GM19463 (cell line): ENCODE measurements at regions not wholly inside any gene's neighbourhood (a gene's known extent, or its start where the extent isn't known, plus 50 kb on each side); places are given as distances from the start of the nearest gene placed in this dataset.
"Not testable (repeated sequence)": the region's sequence is repeated elsewhere in the genome, so short reads cannot be mapped to it uniquely, and the experiment has no call there.

Source experiments
- ATAC-seq: cut with Tn5 transposase; IDR thresholded peaks from one replicate; pipeline ENCODE4 v1.9.1; 2021; ENCODE audit warnings: mild to moderate bottlenecking, moderate library complexity; ENCODE audit not compliant: unreplicated experiment

DNA sequence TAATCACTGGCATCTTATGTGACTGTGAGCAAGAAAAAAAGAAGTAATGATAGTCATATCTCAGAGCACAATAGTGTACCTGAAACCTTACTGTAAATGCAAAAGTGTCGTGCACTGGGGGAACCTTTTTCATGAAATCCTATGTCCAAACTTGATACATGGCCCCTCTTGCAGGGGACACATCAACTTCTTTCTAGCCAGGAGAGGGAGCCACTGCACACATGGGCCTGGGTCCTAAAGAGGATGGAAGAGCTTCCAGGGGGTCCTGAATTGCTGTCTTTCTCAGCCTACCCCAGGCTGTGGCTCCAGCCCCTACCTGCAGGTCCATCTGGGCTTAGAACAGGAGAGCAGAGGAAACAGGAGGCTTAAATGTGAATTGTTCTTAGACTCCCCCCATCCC, 165.7 kb downstream of the SOD2 start:
- no peak for ATAC-seq

DNA sequence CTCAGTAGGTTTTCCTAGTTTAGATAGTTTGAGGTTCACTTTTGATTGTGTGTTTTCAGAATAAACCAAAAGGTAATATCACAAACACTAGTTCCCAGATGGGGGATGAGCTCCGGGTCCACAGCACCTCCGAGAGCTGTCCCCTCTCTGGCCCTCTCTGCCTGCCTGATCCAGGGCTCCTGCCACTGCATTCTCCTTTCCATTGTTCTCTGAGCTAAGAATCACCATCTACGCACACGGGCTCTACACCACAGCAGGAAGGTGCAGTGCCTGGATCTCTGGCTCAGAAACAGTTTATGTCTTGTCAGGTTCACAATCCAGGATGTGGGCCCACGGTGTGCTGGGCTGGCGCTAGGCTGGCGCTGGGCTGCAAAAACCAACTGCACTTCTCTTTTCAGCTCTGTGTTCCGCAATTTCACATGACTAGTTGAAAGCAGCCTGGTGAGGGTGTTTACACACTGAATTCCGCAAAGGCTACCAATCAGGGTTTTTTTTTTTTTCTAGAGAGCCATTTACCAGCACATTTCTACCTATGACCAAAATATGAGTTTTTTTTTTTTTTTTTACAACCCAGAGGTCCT, 167.5 kb downstream of the SOD2 start:
- ATAC-seq: no peak

DNA sequence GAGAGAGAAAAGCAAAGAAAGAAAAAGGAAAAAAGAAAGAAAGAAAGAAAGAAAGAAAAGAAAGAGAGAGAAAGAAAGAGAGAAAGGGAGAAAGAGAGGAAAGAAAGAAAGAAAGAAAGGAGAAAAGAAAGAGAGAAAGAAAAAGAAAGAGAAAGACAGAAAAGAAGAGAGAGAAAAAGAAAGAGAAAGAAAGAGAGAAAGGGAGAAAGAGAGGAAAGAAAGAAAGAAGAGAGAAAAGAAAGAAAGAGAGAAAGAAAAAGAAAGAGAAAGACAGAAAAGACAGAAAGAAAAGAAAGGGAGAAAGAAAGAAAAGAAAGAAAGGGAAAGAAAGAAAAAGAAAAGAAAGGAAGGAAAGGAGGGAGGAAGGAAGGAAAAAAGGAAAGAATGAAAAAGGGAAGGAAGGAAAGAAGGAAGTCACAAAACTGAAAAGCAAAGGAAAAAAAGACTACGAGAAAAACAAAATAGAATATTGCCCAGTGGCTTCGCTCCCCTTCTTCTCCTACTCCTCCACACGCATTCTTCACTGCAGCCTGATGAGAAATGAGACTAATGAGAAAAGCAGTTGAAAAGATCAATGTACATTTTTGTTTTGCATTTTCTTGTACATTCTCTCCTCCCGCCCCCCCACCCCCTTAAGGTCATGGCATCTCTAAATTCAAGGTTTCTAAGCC, 170.0 kb downstream of the SOD2 start:
- no peak for ATAC-seq

DNA sequence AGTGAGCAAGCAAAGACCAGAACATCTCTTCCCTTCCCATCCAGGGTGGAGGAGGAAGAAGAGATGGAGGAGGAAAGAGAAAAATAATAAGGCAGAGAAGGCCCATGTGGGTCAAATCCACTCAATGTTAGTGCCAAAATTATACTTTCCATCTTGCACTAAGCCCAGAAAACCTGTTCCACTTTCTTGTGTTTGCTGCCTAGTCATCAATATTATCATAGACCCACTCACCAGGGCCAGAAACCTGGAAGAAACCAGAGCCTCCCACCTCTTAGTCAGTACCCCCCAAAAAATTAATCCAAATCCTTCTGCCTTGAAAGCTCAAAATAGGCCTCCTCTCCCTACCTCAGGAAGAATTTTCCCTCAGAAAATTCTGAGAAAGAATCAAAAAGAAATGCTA, 171.1 kb downstream of the SOD2 start:
- no peak for ATAC-seq

DNA sequence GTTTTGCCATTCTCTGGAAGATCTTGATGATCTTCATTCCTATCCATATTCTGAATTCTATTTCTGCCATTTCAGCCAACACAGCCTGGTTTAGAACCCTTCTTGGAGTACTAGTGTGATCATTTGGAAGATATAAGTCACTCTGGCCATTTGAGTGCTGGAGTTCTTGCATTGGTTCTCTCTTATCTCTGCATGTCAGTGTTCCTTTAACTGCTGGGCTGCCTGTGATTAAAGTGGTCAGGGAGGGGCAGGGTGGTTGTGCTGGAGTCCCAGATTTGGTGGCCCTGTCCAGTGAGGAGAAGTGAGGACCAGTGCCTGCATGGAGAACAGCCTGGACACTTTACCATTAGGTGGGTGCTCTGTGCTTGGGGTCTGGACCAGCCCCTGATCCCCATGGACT, 173.0 kb downstream of the SOD2 start:
- ATAC-seq: no peak

DNA sequence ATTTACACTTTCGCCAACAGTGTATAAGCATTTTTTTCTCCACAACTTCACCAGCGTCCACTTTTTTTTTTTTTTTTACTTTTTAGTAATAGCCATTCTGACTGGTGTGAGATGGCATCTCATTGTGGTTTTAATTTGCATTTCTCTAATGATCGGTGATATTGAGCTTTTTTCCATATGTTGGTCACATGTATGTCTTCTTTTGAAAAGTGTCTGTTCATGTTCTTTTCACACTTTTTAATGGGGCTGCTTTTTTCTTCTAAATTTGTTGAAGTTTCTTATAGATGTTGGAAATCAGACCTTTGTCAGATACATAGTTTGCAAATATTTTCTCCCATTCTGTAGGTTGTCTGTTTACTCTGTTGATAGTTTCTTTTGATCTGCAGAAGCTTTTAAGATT, 177.2 kb downstream of the SOD2 start:
- not testable (repeated sequence) for ATAC-seq

DNA sequence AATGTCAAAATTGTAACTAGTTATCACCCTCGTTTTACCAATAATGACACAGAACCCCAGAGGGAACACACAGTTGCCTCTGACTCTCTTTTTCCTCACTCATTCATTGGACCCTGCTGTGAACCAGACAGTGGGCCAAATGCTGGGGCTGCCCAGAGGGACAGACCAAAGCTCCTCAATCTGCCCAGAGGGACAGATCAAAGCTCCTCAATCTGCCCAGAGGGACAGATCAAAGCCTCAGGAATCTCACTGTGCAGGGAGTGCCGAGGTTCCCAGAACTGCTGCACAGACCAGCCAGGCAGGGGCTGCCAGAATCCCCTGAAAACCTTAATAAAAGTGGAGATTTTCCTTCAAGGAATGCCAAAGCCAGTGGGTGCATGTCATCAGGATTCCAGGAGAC, 179.1 kb downstream of the SOD2 start:
- no peak for ATAC-seq

DNA sequence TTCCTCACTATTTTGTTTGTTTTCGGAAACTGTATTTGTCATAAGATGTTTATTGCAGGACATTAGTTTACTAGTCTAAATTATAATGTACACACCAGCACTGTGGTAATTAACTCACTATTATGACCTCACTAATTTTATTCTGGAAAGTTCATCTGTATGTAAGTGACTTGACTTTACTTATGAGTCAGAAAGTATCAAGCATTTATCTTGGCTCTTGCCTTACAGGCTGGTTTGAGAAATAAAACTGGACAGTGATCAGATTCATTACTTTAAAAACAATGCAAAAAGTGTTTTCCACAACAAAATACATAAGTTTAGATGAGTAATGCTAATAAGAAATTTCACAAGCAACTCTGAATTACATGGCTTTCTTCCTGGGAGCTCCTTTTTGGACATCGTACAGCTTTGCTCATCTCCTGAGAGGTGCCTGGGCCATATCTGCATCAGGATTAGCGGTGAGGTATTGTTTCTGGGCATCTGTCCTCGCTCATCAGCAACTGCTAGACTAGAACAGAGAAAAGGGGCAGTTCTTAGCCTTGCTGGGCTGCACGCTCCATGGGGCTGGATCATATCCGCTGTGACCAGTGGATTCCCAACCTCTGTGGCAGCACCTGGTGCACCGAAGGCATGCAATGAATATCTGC, 179.8 kb downstream of the SOD2 start:
- no peak for ATAC-seq

DNA sequence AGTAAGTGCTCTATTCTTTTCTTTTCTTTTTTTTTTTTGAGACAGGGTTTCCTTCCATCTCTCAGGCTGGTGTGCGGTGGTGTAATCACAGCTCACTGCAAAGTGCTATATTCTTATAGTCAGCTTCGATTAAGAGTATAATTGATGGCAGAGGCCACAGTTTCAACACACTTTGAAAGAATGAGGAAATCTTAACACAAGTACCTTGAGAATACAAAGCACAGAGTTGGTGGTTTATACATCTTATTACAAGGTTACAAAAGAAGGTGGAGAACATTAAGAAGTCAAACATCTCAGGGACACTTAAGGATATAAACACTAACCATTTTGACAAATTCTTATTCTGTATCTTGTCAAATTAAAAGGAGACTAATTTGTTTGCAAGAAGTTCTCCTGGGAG, 180.5 kb downstream of the SOD2 start:
- no peak for ATAC-seq

DNA sequence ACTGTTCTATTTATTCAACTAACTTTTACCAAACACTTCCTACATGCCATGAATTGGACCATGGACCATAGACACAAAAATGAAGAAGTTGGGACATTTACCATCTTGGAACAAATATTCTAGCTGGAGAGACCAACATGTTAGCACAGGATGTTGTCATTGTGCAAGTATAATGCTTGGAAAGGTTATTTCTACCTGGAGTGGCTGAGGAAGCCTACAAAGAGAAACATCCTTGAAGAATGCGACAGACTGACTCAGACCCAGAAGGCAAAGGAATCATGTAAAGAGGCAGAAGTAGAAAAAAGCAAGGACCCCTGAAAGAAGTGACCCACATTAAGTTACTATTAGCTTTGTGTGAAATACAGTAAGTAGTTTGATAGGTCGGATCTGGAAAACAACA, 180.9 kb downstream of the SOD2 start:
- ATAC-seq: no peak

DNA sequence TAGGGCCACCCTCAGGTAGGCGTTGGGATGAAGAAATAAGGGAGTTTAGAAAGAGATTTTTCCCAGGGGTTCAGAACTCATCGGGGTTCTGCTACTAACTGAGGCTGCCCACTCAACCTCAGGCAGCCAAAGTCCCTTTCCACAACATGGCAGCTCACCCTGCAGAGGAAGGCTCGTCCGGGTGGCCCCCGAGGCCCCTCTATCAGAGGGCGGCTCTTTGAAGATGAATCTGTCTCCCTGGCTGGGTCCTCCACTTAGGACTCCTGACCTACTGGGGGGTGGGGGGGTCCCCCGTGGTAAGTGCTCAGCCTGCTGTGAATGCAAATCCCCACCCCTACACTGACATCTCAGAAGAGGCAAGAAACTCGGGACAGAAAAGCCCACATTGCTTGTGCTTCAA, 182.9 kb downstream of the SOD2 start:
- no peak for ATAC-seq

DNA sequence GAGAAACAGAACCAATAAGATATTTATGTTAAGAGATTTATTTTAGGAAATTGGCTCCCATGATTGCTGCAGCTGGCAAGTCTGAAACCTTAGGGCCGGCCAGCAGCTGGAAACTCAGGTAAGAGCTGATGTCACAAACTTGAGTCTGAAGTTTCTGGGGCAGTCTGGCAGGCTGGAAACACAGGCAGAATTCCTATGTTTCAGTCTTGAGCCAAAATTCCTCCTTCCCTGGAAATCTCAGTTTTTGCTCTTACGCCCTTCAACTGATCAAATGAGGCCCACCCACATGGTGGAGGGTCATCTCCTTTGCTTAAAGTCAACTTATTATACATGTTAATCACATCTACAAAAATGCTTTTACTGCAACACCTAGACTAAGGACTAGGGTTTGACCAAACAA, 184.1 kb downstream of the SOD2 start:
- ATAC-seq: no peak

DNA sequence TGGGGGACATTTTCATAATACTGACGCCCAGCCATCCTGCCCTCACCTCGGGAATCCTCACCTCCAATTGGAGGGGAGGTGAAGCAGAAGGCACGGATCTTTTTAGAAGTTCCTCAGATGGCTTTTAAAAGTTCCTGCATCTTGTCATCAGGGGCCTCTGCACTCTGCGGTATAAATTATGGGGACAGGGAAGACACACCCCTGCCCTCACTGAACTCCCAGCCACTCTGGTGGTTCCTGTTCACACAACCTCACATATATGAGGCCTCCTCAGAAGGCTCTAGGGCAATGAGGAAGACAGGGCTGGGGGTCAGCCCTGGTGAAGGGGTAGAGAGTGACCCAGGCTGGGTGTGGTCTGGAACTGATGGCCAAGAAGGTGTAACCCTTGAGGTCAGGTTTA, 187.0 kb downstream of the SOD2 start:
- ATAC-seq: no peak

DNA sequence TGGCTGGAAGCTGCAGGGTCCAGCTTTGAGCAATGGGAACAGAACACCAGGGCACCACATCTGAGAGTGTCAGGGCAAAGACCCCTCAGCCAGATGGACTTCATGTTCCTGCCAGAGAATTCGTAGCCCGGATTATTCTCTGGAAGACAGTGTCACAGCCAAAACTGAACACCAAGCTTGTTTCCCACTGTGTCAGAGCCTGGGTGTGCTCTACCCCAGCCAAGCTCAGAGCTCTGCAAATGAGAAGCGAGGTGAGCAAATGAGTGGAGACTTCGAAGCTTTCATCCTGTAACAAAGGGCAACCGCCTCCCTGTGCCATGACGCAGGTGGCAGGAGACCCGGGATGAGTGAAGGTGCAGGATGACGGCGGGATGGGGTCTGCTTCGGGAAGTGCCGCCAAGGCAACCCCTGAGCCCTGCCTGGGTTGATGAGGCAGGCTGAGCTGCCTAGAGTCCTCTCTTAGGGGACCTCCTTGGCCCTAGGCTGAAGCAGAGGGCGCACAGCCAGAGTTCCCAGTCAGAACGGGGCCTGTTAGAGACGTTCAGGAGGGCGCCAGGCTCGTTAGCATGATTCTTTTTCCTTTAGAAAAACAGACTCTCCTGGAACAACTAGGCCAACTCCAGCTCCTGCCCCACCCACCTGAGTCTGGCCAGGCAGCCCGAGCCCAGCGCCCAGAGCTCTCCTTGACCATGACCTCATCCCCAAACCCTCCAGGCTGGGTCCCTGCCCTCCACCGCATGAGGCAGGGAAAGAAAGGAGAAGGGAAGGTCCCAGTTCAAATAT, 187.7 kb downstream of the SOD2 start:
- ATAC-seq: no peak

DNA sequence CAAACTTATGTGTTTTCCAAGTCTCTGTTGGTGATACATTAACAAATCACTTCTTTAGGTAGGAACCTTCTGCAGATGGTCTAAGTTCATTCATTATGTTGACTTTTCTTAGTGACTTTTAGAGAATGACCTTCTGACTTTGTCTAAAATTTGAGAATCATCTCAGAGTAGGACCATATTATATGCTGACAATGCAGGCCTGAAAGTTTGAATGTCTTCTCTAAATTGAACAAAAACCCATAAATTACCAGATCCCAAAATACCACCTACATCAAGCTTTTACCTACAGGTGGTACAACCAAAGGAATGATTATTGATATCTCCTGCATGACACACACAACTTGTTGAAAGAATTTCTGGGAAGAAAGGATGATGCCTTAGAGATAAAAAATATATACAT, 191.5 kb downstream of the SOD2 start:
- ATAC-seq: no peak

DNA sequence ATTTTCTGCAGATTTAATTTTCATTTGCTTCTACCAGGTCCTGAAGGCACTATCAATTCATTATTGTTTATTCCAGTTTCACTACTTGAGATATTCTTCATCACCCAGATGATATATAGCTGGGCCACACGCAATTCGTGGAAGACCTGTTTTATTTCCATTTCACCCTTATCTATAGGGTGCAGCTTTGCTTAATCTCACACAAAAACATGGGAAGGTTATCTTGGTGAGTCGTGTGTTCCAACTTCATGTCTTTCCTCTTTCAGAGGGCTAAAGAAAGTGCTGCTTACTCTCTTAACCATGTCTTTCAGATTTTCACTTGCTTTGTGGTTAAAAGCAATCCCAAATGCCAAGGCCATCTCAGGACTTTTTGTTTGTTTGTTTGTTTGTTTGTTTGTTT, 194.0 kb downstream of the SOD2 start:
- no peak for ATAC-seq

DNA sequence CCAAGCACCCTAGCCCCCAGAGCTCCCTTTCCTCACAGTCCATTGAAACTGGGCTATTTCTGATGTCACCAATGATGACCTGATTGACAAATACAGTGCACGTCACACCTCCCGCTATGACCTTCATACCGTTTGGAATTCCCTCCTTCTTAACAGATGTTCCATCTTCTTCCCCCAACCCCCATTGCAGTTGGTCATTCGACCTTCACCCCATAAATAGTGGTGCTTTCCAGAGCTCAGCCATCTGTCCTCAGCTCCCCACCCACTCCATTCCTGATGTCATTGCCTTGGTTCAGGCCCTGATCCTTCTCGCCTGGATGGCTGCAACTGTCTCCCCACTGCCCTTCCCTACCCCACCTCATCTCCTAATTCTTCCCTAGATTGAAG, 198.5 kb downstream of the SOD2 start:
- ATAC-seq: no peak

DNA sequence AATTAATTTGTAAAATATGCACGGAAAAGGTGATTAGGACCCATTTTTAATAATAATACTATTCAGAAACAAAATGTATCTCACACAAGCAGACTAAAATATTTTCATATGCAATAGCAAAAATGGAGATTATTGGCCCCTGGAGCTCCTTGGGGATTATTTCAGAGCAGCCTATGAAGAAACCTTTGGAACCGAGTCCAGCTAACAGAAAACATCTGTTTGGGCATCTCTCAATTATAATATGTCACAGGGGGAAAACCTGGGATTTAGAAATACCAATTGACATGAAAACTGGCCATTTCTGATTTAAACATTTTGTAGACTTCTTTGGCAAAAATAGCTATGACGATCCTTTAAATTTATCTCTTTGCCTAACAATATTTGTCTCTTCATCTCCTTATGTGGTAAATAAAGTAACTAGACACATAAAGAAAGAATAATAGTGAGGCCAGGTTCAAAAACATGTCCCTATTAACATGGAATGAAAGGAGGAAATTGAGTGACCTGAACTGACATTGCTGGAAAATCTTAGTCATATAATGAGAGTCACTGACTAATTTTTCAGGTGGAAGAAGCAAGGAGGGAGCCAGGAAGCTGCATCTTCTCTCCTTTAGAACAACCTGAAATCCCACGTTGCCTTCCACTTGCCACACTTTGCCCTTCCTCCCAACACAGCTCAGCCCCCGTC, 199.0 kb downstream of the SOD2 start:
- no peak for ATAC-seq

DNA sequence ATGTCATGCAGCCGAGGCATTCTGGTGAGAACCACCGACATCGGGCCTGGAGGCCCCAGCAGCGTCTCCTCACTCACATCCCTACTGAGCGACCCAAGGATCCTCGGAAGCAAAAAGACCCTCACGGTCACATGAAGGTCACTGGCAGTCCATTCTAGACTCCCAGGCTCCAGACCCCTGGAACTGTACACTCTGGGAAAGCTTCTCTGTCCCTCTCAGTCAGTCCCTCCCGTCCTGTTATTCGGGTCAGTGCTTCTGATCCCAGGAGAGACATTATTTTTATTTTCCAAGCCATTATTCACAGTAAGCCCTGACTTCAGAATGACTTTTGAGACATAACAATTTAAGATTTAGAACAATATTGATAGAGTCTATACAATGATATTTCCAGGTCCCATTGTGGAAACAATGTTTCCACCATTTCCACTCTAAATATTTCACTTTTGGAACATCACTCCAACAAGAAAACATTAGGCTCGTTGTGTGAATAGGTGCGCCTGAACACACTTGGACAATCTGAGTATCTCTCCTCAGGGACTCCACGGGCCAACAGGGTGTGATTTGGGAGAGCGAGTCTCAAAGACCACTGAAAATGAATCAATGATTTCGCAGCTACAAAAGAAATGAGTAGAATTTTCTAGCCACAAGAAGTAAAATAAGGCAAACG, 199.7 kb downstream of the SOD2 start:
- ATAC-seq: no peak

DNA sequence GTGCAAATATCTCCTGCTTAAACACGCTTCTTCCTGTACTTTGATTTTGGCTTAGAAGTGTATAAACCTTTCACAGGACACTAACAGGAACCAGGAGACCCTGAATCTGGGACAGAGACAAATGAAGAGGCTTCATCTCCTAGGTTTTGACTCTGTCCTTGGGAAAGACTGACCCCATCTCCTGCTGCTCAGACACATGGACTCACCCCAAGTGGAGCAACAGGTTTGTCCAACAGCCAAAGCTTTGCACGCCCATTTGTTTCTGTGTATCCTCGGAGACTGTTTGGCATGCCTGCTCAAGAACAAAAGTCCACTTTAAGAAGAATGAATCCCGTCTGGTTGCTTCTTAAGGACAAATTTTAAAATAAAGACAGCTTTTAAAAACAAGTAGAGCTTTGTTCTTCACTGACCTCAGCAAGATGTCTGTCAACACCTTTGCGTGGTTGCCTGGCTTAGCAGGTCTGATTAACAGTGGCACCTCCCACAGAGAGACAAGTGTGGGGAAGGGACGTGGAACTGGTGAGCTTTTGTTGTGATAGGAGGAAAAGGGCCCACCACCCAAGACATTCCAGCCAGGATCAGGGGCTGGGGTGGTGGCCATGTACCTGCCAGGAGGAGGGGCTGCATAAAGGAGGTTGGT, 202.6 kb downstream of the SOD2 start:
- no peak for ATAC-seq
